Spleen (tissue), 11 donors: ENCODE measurements at regions not wholly inside any gene's neighbourhood (a gene's known extent, or its start where the extent isn't known, plus 50 kb on each side); places are given as distances from the start of the nearest gene placed in this dataset.

Experiments
- DNase-seq: peaks from one replicate; pipeline ENCODE4 v3.0.0-alpha.2; 2020
- H3K27ac ChIP-seq, 8 donors: fragments of 200-600 bp; sonication (generic) in 7 of 8; 1 replicate in 4 of 8; 2 replicates in 4 of 8; pipeline versions ENCODE4 v1.5.0 to v1.8.0; 2016 to 2021; ENCODE audit warnings: inconsistent platforms in 4 of 8, mild to moderate bottlenecking in 4 of 8, moderate library complexity in 1 of 8
- H3K27me3 ChIP-seq, 7 donors: fragments of 200-600 bp; sonication (generic) in 6 of 7; replicated peaks in 1 of 7; 1 replicate in 4 of 7; 2 replicates in 3 of 7; pipeline versions ENCODE4 v1.5.0 to v1.8.0; 2016 to 2021; ENCODE audit warnings: inconsistent platforms in 3 of 7, mild to moderate bottlenecking in 1 of 7
- H3K36me3 ChIP-seq, 6 donors: fragments of 200-600 bp; sonication (generic) in 5 of 6; 1 replicate in 4 of 6; 2 replicates in 2 of 6; pipeline versions ENCODE4 v1.5.0 to v1.8.0; 2016 to 2021; ENCODE audit warnings: inconsistent platforms in 2 of 6
- H3K4me1 ChIP-seq, 6 donors: fragments of 200-600 bp; sonication (generic) in 5 of 6; 1 replicate in 3 of 6; 2 replicates in 3 of 6; pipeline versions ENCODE4 v1.5.0 to v1.8.0; 2016 to 2021; ENCODE audit warnings: inconsistent platforms in 3 of 6
- H3K4me3 ChIP-seq, 8 donors: fragments of 200-600 bp; sonication (generic) in 7 of 8; 1 replicate in 4 of 8; 2 replicates in 4 of 8; pipeline versions ENCODE4 v1.5.0 to v1.8.0; 2016 to 2021; ENCODE audit warnings: inconsistent platforms in 4 of 8, mild to moderate bottlenecking in 4 of 8, moderate library complexity in 2 of 8
- H3K9me3 ChIP-seq, 8 donors: fragments of 200-600 bp; sonication (generic) in 7 of 8; 1 replicate in 4 of 8; 2 replicates in 4 of 8; pipeline versions ENCODE4 v1.5.0 to v1.8.0; 2016 to 2021; ENCODE audit warnings: inconsistent platforms in 4 of 8
- POLR2A ChIP-seq, 3 donors: fragments of 450-650 bp; IDR thresholded peaks; one replicate each; pipeline ENCODE4 v1.5.1; 2017; ENCODE audit warnings: antibody characterized with exemption in 3 of 3, mild to moderate bottlenecking in 1 of 3
- POLR2AphosphoS5 ChIP-seq, 3 donors: sonication (generic); formaldehyde crosslinking; IDR thresholded peaks; one replicate each; pipeline ENCODE4 v1.5.1; 2017; ENCODE audit warnings: antibody characterized with exemption in 3 of 3
- WGBS, 5 donors: extraction: QIAGEN DNeasy Blood & Tissue Kit in 3 of 5; methylation state at CpG; one replicate each; pipeline versions ENCODE4 v1.1.5 to v1.1.7; 2013 to 2018; 5-methylcytosine and 5-hydroxymethylcytosine counted together
- intact Hi-C: fragments of 100-400 bp; cut with DNase I; formaldehyde crosslinking; loops from one replicate; pipeline ENCODE4 v1.15.0; 2023; ENCODE audit warnings: low total_unique reads
- TF ChIP-seq, protein P1 (sequence below), 11 experiments: fragments of 200-600 bp in 7 of 11; fragments of 450-650 bp in 4 of 11; sonication (generic) in 4 of 11; IDR thresholded peaks in 8 of 11; conservative IDR thresholded peaks in 3 of 11; 1 replicate in 7 of 11; 2 replicates in 4 of 11; pipeline versions ENCODE4 v1.4.0 to v1.8.0; 2016 to 2021; ENCODE audit warnings: antibody characterized with exemption in 11 of 11, inconsistent platforms in 4 of 11, mild to moderate bottlenecking in 1 of 11
- donor health status: healthy with polysubstance abuse.
- donor health status: DM: no; HTN: no; CAD: no; lungs with moderate emphysema.
- donor health status: DM: no; HTN: no; CAD: no.
- donor health status: Bipolar disorder and iron deficiency.
- donor health status: healthy.
- donor health status: DM: no; HTN: no; CAD: no.
- donor health status: DM: yes; HTN: yes; CAD: no.

DNA sequence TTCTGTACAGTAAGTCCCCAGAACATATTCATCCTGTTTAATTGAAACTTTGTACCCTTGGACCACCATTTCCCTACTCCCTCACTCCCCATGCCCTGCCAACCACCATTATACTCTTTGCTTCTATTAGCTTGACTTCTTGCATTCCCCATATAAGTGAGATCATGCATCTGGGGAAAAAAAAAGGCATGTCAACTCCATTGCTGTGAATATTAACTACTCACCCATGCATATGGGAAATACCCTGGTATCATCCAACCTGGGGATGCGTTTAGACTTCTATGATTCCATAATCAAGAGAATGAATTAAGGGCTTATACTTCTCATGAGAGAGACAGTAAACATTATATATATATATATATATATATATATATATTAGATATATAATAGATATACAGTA is 659.4 kb upstream of the C9orf72 start:
- TF ChIP-seq POLR2A (IDR thresholded peaks at IDR 0.05): no peak
- TF ChIP-seq, protein P1, sequence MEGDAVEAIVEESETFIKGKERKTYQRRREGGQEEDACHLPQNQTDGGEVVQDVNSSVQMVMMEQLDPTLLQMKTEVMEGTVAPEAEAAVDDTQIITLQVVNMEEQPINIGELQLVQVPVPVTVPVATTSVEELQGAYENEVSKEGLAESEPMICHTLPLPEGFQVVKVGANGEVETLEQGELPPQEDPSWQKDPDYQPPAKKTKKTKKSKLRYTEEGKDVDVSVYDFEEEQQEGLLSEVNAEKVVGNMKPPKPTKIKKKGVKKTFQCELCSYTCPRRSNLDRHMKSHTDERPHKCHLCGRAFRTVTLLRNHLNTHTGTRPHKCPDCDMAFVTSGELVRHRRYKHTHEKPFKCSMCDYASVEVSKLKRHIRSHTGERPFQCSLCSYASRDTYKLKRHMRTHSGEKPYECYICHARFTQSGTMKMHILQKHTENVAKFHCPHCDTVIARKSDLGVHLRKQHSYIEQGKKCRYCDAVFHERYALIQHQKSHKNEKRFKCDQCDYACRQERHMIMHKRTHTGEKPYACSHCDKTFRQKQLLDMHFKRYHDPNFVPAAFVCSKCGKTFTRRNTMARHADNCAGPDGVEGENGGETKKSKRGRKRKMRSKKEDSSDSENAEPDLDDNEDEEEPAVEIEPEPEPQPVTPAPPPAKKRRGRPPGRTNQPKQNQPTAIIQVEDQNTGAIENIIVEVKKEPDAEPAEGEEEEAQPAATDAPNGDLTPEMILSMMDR (IDR thresholded peaks at IDR 0.05 in 8 of 11, conservative IDR thresholded peaks at IDR 0.05 in 3 of 11): no peak
- no peak for TF ChIP-seq POLR2AphosphoS5 (IDR thresholded peaks at IDR 0.05)
- WGBS, 5 donors: 81 to 100% (median 91%) methylated on average over 1 of the region's 1 CpG

DNA sequence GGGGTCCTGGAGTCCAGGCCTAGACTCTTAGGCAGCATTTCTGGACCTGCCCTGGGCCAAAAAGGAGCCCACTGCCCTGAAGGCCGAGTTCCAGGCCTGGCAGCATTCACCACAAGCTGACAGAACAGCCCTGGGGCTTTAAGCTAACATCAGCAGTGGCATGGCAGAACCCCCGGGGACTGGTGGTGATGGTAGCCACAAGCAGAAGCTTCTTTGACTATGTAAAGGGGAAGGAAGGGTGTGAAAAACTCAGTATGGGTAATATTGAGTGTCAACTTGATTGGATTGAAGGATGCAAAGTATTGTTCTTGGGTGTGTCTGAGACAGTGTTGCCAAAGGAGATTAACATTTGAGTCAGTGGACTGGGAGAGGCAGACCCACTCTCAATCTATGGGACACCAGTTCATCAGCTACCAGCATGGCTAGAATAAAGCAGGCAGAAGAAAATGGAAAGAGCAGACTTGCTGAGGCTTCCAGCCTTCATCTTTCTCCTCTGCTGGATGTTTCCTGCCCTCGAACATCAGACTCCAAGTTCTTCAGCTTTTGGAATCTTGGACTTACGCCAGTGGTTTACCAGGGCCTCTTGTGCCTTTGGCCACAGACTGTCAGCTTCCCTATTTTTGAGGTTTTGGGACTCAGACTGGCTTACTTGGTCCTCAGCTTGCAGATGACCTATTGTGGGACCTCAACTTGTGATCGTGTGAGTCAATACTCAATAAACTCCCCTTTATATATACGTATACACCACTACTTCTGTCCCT is 661.0 kb upstream of the C9orf72 start:
- Histone ChIP-seq H3K27ac (no peak overlapping the region), H3K4me1 (no peaks in the 10 kb centered on the region), H3K4me3 (no peak overlapping the region), H3K27me3 (no peaks in the 10 kb centered on the region), H3K36me3 (no peaks in the 10 kb centered on the region), H3K9me3 (peaks cover 0 to 48% (median 9%) of the 10 kb centered on the region in 8 donors)
- 62 to 74% (median 70%) methylated on average over 6 of the region's 6 CpGs for WGBS, 5 donors
- intact Hi-C loops: no loop called here
- TF ChIP-seq POLR2A (IDR thresholded peaks at IDR 0.05) (no peak), POLR2AphosphoS5 (IDR thresholded peaks at IDR 0.05) (no peak)
- TF ChIP-seq, protein P1 (IDR thresholded peaks at IDR 0.05 in 8 of 11, conservative IDR thresholded peaks at IDR 0.05 in 3 of 11): no peak
- DNase-seq: no peak

More for the DNA sequence above, 659.4 kb upstream of the C9orf72 start:
- intact Hi-C loops: no loop called here
- Histone ChIP-seq H3K9me3 (peaks cover 0 to 39% (median 5%) of the 10 kb centered on the region in 8 donors), H3K27me3 (no peaks in the 10 kb centered on the region), H3K4me3 (no peak overlapping the region), H3K4me1 (no peaks in the 10 kb centered on the region), H3K36me3 (no peaks in the 10 kb centered on the region), H3K27ac (no peak overlapping the region)
- DNase-seq: no peak

DNA sequence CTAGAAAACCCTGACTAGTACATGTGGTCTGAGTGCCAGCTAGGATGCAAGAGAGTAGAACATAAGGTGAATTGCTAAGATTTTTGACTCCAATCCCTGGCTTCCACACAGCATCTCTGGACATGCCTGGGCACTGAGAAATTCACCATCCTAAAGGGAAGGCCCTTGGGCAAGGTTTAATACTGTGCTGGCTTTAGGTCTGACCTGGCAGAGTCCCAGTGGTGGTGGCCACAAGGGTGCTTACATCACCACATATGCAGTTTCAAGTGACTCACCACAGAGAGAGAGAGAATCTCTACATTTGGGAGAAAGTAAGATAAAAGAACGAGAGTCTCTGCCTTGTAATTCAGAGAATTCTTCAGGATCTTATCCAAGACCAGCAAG is 661.6 kb upstream of the C9orf72 start:
- Histone ChIP-seq H3K4me3 (no peak overlapping the region), H3K9me3 (peaks cover 0 to 54% (median 15%) of the 10 kb centered on the region in 8 donors), H3K27me3 (no peaks in the 10 kb centered on the region), H3K36me3 (no peaks in the 10 kb centered on the region), H3K4me1 (no peaks in the 10 kb centered on the region), H3K27ac (no peak overlapping the region)
- 61 to 78% (median 68%) methylated on average over 1 of the region's 1 CpG for WGBS, 5 donors
- intact Hi-C loops: no loop called here
- no peak for DNase-seq
- no peak for TF ChIP-seq POLR2A (IDR thresholded peaks at IDR 0.05)
- TF ChIP-seq, protein P1 (IDR thresholded peaks at IDR 0.05 in 8 of 11, conservative IDR thresholded peaks at IDR 0.05 in 3 of 11): no peak
- TF ChIP-seq POLR2AphosphoS5 (IDR thresholded peaks at IDR 0.05): no peak

DNA sequence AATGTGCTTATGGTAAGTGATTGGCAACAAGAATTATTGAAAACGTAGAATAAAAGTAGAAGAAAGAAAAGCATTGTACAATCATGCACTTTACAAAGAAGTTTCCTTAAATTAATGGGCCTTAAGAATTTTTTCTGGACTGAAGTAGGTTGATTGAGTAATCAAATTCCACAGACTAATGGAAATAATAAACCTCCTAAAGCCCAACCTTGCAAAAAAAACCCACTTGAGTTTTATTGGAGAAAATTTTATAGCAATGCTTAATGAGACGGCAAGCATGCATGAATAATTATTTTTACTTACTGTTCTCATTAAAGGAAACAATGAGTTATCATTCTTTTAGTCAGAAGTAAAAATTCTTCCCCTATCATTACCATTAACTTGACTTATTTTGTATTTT is 676.1 kb upstream of the C9orf72 start:
- no peaks in the 10 kb centered on the region for H3K36me3 ChIP-seq
- no peaks in the 10 kb centered on the region for H3K4me1 ChIP-seq
- TF ChIP-seq POLR2A (IDR thresholded peaks at IDR 0.05): no peak
- no peak for TF ChIP-seq POLR2AphosphoS5 (IDR thresholded peaks at IDR 0.05)
- TF ChIP-seq, protein P1 (IDR thresholded peaks at IDR 0.05 in 8 of 11, conservative IDR thresholded peaks at IDR 0.05 in 3 of 11): no peak
- H3K27me3 ChIP-seq: no peaks in the 10 kb centered on the region
- peaks cover 0 to 29% (median 14%) of the 10 kb centered on the region in 8 donors for H3K9me3 ChIP-seq
- H3K4me3 ChIP-seq: no peak overlapping the region
- intact Hi-C loops: no loop called here
- 39 to 74% (median 57%) methylated on average over 2 of the region's 2 CpGs for WGBS, 5 donors
- no peak overlapping the region for H3K27ac ChIP-seq
- no peak for DNase-seq
